ENCODE measurements at regions not wholly inside any gene's neighbourhood (a gene's known extent, or its start where the extent isn't known, plus 50 kb on each side); places are given as distances from the start of the nearest gene placed in this dataset.

DNA sequence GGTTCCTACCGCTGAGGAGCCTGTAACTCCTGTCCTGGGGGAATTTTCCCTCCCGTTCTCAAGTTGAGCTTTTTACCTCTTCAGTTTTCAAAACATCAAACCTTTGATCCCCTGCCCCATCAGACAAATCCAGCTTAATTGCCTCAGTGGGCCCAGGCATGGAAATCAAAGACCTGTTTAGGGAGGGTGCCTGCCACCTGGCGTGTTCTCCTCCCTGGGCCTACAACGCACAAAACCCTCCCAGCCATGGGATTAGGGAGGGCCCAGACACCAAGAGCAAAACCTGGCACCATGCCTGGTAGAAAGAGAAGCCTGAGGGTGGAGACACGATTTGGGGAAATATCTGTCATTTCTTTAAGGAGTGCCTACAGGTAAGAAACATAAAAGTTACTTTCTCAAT is 672.9 kb downstream of the BCL11B start:
- no peak for TF ChIP-seq CTCF (conservative IDR thresholded peaks at IDR 0.05)
- TF ChIP-seq ZFX (IDR thresholded peaks at IDR 0.05): no peak
